Cardiac septum (tissue), 1 donor: ENCODE measurements at regions not wholly inside any gene's neighbourhood (a gene's known extent, or its start where the extent isn't known, plus 50 kb on each side); places are given as distances from the start of the nearest gene placed in this dataset.

Experiments used
- DNase-seq: peaks from one replicate; pipeline ENCODE4 v3.0.0-alpha.2; 2020; ENCODE audit warnings: low spot score
- intact Hi-C: fragments of 100-400 bp; cut with DNase I; formaldehyde crosslinking; loops from one replicate; pipeline ENCODE4 v1.14.0; 2022
- donor health status: DM: no; HTN: no; CAD: no.

DNA sequence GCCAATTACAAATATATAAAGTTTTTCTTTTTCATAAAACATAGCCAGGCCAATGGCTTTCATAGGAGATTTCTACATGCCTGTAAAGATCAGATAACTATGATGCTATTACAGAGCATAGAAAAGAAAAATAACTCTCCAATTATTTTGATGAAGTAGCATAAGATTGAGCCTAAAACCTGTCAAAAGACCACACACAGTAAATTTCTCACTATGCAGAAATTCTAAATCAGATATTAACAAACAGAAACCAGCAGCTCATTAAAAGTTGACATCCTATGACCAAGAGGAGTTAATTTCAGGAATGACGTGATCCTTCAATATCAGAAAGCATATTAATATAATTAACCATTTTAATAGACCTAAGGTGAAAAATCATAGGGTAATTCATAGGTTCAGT lies 139.0 kb upstream of the PIEZO2 start:
- intact Hi-C loops = no loop called here
- DNase-seq = no peak

DNA sequence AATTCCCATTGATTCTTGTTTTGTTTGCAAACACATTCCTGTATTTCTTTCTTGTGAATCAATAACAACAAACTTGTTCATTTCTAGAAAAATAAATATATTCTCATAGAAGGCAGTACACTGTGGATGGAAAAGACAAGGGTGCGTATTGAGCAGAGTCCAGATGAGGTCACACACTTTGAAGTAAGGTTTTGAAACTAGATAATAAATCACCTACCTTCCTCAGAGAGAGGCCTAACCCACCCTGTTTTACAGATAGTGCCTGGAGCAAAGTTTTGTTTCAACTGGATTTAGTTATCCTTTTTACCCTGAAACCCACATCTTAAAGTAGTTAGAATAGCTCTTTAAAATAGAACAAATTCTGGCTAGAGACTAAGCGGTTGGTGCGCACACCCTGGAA lies 137.1 kb upstream of the PIEZO2 start:
- DNase-seq = no peak
- intact Hi-C loops = no loop called here

DNA sequence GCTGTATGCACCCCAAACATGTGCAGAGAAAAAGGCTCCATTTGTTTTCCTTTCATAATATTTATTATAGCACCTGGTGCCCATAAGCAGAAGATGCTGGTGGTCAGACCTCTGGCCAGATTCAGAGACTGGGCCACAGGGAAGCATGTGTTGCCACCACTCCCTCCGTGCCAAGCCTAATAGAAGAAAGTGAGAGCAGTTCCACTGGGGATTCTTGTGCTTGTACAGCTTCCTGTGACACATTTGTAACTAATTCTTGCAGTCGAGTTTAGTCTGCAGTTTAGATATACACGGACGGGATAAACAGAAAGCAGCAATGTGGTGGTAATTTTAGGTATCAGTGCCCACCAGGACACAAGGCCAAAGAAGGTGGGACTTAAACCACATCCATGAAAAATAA lies 135.4 kb upstream of the PIEZO2 start:
- intact Hi-C loops = no loop called here
- no peak for DNase-seq

DNA sequence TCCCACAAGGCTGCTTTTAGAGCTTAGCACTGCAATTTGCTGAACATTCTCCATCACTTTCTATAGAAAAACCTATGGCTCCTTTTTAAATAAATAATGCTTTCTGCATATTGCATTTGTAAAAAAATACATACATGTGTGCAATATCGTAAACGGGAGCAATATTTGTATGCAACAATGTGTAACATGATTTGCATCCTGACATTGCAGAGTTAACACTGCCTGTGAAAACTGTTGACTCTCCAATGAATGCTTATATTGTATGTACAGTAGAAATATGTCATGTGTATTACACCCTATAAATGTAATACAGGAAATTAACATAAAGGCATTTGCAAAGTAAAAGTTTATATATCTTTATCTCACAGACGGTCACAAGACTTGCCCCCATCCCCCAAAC lies 135.0 kb upstream of the PIEZO2 start:
- DNase-seq = no peak
- intact Hi-C loops = no loop called here

DNA sequence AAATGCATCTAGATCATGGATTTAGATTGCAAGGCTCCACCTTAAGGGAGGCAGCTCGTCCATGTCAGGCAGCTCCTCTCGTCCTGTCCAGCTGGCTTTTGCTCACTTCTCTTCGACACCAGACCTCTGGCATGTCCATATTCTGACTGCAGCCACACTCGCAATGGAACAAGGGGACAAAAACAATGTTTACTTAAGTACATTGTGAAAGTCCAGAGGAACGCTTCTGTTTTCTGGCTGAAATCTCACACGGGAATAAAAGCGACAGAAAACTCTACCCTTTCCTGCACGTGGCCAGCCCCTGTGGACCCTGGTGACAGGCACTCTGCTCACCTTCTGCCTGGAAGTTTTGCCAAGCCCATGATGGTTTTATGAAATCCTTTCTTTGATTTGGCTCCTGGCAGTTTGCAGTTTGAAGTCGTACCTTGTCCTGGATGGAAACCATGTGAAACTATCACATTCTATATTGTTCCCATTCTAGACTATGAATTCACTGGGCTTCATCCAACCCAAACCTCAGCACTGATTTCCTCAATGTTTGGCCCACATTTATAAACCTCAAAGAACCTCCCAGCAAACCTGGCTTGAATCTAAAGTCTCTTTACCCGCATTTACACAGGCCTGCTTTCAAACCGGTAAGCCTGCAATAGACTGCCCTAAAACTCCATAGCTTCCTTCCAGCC lies 134.3 kb upstream of the PIEZO2 start:
- intact Hi-C loops = no loop called here
- DNase-seq = no peak

DNA sequence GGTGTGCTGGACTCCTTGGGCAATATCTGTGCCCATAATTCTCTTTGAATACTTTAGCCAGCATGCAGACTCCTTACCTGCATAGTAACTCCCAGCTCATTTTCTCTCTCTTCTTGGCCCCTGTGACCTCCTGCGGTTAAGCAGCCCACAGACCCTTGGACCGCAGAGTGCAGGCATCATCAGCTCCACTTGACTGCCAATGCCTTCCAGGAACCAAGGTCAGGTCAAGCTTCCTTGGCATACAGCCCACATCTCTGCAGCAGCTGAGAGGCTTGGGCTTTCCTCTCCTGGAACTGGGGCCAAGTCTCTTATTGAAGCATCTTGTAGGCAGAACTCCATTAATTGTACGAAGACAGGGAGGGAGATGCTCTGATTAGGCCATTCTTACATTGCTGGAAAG lies 130.1 kb upstream of the PIEZO2 start:
- no peak for DNase-seq
- intact Hi-C loops = no loop called here

DNA sequence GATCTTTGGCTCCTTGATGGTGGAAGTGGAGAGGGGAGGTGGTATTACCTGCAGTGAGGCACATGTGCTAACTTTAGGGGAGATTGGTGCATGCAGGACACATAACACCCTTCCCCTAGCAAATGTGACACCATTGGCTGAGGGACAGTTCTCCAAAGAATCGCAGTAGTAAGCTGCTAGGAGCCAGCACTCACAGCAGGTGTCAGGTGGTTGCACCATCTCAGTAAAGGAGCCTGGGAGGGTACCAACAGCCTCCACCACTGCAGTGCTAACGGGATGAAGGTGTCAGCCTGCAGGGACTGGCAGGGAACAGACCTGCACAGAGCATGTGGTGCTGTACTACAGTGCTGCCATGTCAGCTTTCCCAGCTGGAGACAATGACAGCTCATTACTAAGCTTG lies 127.3 kb upstream of the PIEZO2 start:
- intact Hi-C loops = no loop called here
- no peak for DNase-seq

DNA sequence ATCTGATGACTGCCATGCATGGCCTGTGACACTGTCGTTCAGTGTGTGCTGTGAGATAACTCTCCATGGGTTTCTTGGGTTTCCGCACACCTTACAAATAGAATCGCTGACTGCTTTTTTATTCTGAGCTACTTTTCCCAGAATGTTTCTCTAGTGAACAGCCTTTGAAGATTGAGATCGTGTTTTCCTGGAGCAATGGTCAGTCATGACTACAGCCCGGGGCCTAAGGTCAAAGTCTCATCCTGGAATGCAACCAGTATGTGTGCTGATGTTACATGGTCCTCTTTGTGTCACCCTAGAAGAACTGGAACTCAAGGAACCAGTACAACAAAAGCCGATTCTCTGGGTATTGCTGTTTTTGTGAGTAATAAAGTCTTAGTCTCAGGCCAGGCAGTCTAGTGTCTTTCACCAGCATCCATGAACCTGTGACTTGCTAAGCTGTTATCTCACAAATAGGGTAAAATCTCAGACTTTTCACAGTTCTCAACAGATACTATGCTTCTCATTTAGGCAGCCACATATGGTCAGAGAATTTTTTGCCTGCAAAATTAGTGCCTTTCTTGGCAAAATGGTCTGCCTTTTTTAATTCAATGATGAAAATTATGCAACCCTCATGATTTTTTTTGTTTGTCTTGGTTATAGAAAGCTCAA lies 124.9 kb upstream of the PIEZO2 start:
- intact Hi-C loops = no loop called here
- DNase-seq = no peak

DNA sequence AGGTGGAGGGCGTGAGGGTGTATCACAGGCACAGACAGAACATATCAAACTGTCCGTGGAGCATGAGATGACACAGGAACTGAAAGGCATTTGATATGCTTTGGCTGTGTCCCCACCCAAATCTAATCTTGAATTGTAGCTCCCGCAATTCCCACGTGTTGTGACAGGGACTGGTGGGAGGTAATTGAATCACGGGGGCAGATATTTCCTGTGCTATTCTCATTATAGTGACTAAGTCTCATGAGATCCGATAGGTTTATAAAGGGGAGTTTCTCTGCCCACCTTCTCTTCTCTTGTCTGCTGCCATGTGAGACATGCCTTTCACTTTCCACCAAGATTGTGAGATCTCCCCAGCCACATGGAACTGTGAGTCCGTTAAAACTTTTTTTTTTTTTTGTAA lies 123.1 kb upstream of the PIEZO2 start:
- no peak for DNase-seq
- intact Hi-C loops = no loop called here

DNA sequence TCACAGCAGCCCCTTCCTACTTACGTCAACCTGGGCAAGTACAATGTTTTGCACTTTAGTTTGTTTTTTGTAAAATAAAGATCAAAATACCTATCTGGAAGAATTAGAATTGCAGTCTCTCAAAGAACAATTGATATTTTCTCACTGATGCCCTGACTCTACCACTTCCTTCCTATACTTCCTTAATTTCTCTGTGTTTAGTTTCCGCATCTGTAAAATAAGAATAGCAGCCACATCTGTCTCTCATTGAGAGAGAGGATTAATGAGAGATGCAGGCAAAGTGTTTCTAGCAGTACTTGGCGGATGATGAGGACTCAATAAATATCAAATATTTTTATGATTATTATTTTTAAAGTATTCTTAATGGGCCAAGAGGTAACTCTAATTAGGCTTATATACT lies 122.6 kb upstream of the PIEZO2 start:
- no peak for DNase-seq
- intact Hi-C loops = no loop called here

DNA sequence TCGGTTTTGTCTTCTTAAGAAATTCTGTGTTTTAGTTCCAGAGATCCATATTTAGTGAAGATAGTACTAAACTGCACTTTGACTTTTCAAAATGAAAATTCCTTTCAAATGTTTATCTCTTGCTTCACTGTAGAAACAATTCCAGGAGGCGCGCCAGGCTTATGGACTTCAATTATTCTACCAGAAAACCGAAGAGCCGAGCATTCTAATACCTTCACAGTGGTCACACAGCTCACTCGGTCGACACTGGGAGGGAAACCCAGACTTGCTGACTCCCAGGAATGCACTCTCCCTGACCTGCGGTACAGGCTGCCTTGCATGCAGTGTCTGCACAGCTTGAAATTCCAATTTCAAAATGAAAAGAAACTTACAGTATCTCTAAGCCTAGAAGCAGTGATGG lies 119.9 kb upstream of the PIEZO2 start:
- DNase-seq = no peak
- intact Hi-C loops = no loop called here

DNA sequence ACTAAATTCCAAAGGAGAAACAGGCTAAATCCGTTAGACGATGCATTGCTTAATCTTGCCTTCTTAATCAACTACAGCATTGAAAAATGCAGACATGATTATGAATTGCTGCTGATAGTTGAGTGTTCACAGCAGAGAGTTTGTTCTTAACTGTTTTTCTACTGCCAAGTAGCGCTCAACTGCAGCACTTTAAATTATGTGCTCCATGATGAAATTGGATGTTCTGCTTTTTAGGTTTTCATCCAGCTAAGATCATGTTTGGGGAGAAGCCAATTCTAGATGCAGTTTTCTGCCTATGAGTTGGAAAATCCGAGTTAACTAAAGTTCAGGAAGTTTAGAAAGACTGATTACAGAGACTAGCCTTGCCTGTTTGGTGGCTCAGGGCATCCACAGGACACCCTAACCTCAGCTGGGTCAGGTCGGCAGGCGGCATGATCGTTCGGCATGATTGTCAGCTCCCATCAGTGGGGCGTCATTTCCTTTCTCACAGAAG lies 119.4 kb upstream of the PIEZO2 start:
- intact Hi-C loops = no loop called here
- DNase-seq = no peak

DNA sequence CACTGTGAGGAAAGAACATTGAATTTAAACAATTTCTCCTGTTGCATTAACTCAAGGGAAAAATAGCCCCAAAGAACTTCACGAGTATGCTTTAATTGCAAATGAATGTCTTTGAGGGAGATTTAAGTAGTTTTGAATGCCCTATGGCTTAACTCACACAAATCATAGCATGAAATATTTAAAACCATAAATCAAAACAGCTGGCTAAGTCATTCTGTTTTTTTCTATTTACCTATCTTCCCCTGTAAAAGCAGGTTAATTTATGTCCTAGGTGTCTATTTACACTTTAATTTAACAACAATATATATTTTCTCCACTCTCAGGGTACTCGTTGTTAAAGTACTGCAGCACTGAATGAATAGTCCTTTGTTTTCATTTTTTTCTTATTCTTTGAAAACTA lies 118.8 kb upstream of the PIEZO2 start:
- intact Hi-C loops = no loop called here
- no peak for DNase-seq

DNA sequence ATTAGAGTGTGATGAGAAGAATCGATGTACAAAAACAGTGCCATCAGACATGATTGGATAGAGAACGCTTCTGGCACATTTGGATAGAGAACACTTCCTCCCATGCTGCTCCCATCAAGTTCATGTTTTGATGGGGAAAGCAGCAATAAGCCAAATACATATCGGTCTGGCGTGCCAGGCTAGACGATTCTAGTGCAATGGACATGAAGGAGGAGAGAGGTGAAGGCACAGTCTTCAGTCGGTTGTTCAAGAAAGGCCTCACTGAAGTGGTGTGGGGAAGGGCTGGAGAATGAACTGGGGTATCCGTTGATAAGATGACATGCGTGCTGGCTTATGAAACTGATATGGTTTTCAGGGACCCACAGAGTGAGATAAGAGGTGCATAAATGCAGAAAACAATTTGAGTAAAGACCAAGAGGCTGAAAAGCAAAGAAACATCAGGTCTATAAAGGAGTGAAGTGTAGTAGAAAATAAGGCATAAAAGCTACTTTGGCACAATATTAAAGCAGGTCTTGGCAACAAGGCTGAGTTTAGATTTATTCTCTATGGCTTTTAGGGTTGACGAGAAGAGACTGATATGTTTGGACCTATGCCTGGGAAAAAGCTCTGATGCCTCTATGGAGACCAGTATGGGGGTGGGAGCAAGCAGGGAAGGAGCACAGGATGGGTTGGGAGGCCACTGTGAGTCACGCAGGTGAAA lies 117.6 kb upstream of the PIEZO2 start:
- intact Hi-C loops = no loop called here
- DNase-seq = no peak

DNA sequence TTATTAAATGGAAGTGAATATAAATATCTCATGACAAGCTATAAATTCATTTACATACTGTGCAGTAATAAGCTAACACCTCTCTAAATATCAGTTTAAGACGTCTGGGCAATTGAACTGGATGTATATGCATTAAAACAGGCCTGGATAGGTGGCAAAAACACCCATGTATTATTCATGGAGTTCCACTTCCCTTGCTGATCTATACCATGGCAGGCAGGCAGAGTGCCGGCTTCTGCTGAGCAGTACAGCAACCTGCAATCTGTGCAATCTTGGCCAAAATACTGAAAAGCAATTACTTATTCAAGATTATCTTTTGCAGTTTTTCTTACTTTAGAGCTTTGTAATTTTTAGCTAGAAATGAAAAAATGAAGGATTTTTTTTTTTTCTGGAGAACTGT lies 112.1 kb upstream of the PIEZO2 start:
- DNase-seq = no peak
- intact Hi-C loops = no loop called here

DNA sequence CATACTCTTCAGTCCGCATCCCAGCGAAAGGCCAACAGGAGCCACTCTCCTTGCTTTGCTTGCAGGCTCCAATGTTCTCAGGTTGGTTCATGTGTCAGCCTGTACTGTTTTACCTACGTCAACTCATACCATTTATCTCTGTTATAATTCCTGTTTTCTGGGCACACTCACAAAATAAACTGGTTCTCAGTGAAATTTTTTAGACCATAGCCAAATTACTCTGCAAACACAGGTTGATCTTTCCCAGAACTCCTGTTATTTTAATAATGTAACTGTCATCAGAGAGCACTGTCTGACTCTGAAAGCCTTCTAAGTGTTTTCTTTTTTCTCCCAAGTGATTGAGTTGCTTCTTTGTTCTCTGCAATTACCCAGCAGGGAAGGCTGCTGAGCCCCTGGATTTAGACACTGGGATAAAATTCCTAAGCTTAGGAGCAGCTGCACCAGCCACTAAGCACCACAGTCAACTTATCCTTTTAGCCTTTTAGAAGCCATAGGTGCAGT lies 111.6 kb upstream of the PIEZO2 start:
- DNase-seq = no peak
- intact Hi-C loops = no loop called here

DNA sequence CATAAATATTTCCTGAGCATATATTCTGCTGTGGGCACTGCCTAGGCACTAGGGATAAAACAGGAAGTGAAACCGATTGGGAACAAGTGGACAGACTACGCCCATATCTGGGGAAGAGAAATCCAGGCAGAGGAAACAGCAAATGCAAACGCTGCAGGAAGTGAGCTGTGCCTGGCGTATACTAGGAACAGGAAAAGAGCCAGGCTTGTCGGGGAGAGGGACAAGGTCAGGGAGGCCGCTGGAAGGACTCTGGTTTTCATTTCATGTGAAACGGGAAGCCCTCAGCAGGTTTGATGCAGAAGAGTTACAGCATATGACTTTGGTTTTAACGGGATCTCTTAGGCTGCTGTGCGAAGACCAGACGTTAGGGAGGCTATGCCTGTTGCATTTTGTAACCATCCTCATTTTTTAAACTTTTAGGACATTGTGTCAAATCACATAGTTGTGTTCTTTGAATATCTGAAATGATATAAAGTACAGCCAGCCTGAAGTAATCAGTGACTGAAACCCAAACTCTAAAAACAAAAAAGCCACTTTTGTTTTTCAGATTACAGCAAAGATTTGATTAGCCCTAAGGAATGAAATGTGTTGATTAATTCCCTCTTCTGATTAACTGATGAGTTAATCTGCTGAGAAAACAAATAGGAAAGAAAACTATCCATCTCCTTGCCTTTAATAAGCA lies 110.2 kb upstream of the PIEZO2 start:
- DNase-seq = no peak
- intact Hi-C loops = no loop called here

DNA sequence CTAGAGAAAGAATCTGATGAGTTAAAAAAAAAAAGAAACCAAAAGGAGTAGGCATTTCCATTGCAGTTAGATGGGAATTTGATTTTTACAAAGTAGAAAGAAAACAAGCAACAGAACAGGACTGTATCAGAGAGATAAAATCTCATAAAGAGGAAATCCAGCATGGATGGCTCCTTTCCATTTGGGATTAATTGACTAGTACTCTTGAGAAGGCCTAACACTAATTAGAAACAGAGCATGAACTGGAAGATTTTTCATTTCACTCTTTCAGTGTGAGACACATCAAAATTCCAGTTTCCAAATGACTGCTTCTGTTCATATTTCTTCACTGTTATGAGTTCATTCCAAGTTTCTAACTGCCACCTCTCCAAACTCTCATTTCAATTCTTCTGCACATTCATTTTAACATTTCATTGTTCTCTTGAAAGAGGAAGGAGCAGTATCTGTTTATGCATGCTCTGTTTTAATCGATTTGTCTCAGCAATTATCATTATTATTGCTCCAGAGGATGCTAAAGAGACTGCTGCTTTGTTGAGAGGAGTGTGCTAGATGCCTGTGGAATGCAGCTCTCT lies 108.8 kb upstream of the PIEZO2 start:
- intact Hi-C loops = no loop called here
- DNase-seq = no peak

DNA sequence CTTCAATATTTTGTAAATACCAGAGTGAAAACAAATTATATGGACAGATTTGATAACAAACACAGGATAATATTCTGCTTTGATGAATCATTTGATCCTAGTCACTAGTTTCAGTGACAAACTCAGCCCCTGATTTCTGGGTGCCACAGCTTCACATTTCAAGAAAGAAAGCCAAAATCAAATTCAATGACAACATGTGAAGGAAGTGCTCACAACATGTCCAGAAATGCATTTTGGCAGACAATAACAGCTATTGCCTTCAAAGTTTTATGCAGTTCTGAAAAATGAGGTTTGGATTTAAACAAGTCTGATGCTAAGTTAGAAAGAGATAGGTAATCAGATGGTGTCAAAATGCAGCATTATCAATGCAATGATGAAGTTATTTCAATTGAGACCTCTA lies 106.9 kb upstream of the PIEZO2 start:
- no peak for DNase-seq
- intact Hi-C loops = no loop called here

DNA sequence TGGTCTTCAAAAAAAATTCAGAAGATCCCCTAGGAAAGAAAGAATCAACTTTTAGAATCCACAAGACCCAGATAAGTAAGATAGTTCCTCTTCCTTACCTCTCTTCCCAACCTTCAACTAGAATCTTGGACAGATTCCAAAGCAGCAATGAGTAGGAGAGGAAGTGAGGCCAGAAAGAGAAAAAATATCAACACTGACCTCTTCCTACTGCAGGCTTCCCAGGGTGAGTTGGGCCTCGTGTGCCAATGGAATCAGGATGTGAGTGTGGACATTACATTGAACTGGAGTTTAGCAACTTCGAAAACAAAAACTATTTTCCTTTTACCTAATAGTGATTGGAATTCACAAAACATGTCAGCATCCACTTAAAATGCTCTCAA lies 102.5 kb upstream of the PIEZO2 start:
- no peak for DNase-seq
- intact Hi-C loops = no loop called here
